ENCODE measurements at regions not wholly inside any gene's neighbourhood (a gene's known extent, or its start where the extent isn't known, plus 50 kb on each side); places are given as distances from the start of the nearest gene placed in this dataset.

GRCh38 chr7:10128748-10129147 lies 844.9 kb upstream of the PHF14 start:
- no peaks in the 10 kb centered on the region for H3K27me3 ChIP-seq
- intact Hi-C loops (cut with DNase I): no loop called here
- 34 to 42% (median 34%) methylated on average over 1 of the region's 1 CpG for WGBS, 3 donors
- TF ChIP-seq POLR2A (IDR thresholded peaks at IDR 0.05) (no peak), EP300 (IDR thresholded peaks at IDR 0.05) (no peak), CTCF (IDR thresholded peaks at IDR 0.05) (no peak)
- no peak for DNase-seq
- no peaks in the 10 kb centered on the region for H3K4me1 ChIP-seq (ENCODE audit: insufficient read depth)
- H3K4me3 ChIP-seq: no peak overlapping the region
- no peaks in the 10 kb centered on the region for H3K36me3 ChIP-seq
- H3K9me3 ChIP-seq: no peaks in the 10 kb centered on the region
- H3K27ac ChIP-seq: no peak overlapping the region

GRCh38 chr7:10138087-10138854 lies 835.4 kb upstream of the PHF14 start:
- no peaks in the 10 kb centered on the region for H3K27me3 ChIP-seq
- H3K9me3 ChIP-seq: no peaks in the 10 kb centered on the region
- TF ChIP-seq CTCF (IDR thresholded peaks at IDR 0.05): no peak
- TF ChIP-seq EP300 (IDR thresholded peaks at IDR 0.05): no peak
- no peak for TF ChIP-seq POLR2A (IDR thresholded peaks at IDR 0.05)

GRCh38 chr7:10146271-10146670 lies 827.4 kb upstream of the PHF14 start:
- intact Hi-C loops (cut with DNase I): no loop called here
- DNase-seq: no peak
- no peak overlapping the region for H3K27ac ChIP-seq
- H3K27me3 ChIP-seq: no peaks in the 10 kb centered on the region
- WGBS, 3 donors: 55 to 64% (median 61%) methylated on average over 2 of the region's 2 CpGs
- no peak for TF ChIP-seq POLR2A (IDR thresholded peaks at IDR 0.05)
- no peak for TF ChIP-seq EP300 (IDR thresholded peaks at IDR 0.05)
- no peak for TF ChIP-seq CTCF (IDR thresholded peaks at IDR 0.05)
- H3K4me1 ChIP-seq (ENCODE audit: insufficient read depth): no peaks in the 10 kb centered on the region
- no peaks in the 10 kb centered on the region for H3K36me3 ChIP-seq
- no peaks in the 10 kb centered on the region for H3K9me3 ChIP-seq
- H3K4me3 ChIP-seq: no peak overlapping the region

More at GRCh38 chr7:10138087-10138854, 835.4 kb upstream of the PHF14 start:
- Histone ChIP-seq H3K36me3 (no peaks in the 10 kb centered on the region), H3K4me1 (ENCODE audit: insufficient read depth) (no peaks in the 10 kb centered on the region), H3K27ac (no peak overlapping the region), H3K4me3 (no peak overlapping the region)
- DNase-seq: no peak
- intact Hi-C loops (cut with DNase I): no loop called here
- WGBS, 3 donors: 82 to 85% (median 83%) methylated on average over 5 of the region's 5 CpGs

- Histone ChIP-seq H3K36me3 (no peaks in the 10 kb centered on the region), H3K4me1 (ENCODE audit: insufficient read depth) (no peaks in the 10 kb centered on the region), H3K4me3 (no peak overlapping the region), H3K27me3 (peaks cover 2% of the 10 kb centered on the region), H3K27ac (no peak overlapping the region), H3K9me3 (no peaks in the 10 kb centered on the region)
- DNase-seq: no peak
- TF ChIP-seq CTCF (IDR thresholded peaks at IDR 0.05) (no peak), POLR2A (IDR thresholded peaks at IDR 0.05) (no peak), EP300 (IDR thresholded peaks at IDR 0.05) (no peak)
- WGBS, 3 donors: 70 to 76% (median 75%) methylated on average over 2 of the region's 2 CpGs
- intact Hi-C loops (cut with DNase I): no loop called here
These were observed 816.7 kb upstream of the PHF14 start for GRCh38 chr7:10156972-10157371.
